ENCODE measurements at regions not wholly inside any gene's neighbourhood (a gene's known extent, or its start where the extent isn't known, plus 50 kb on each side); places are given as distances from the start of the nearest gene placed in this dataset.

DNA sequence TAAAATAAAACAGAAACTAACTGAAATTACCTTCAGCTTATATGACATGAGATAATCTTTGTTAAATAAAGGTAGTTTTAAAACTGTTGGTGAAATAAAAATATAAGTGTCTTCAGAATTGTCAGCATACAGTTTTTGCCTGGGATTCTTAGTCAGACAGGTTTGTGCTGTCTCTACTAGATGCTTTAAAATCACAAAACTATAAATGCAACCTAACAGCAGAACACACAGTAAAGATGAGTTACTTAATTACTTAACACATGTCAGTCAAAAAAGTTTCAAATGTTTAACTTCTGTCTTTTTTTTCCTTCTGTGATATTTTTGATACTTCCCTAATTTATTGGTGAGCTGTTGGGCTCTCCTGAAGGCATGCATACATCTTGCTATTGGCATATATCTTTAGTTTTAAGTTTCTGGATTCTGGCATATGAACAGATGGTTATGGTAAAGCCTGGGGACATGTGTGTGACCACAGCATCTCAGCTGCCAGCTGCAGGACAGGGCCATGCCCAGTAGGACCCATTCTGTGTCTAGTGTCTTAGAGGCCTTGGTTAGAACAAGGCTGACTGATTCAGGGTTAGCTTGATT is 231.1 kb upstream of the NUDT12 start:
- TF ChIP-seq, protein P1, sequence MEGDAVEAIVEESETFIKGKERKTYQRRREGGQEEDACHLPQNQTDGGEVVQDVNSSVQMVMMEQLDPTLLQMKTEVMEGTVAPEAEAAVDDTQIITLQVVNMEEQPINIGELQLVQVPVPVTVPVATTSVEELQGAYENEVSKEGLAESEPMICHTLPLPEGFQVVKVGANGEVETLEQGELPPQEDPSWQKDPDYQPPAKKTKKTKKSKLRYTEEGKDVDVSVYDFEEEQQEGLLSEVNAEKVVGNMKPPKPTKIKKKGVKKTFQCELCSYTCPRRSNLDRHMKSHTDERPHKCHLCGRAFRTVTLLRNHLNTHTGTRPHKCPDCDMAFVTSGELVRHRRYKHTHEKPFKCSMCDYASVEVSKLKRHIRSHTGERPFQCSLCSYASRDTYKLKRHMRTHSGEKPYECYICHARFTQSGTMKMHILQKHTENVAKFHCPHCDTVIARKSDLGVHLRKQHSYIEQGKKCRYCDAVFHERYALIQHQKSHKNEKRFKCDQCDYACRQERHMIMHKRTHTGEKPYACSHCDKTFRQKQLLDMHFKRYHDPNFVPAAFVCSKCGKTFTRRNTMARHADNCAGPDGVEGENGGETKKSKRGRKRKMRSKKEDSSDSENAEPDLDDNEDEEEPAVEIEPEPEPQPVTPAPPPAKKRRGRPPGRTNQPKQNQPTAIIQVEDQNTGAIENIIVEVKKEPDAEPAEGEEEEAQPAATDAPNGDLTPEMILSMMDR (optimal IDR thresholded peaks at IDR 0.05 in 1 of 3, IDR thresholded peaks at IDR 0.05 in 1 of 3, conservative IDR thresholded peaks at IDR 0.05 in 1 of 3; ENCODE audit: extremely low read depth in 1 of 3, insufficient read depth in 2 of 3, low read length in 3 of 3): no peak
- TF ChIP-seq EZH2 (IDR thresholded peaks at IDR 0.05; ENCODE audit: low read length): no peak
